Erythroblast (primary cell): ENCODE measurements at regions not wholly inside any gene's neighbourhood (a gene's known extent, or its start where the extent isn't known, plus 50 kb on each side); places are given as distances from the start of the nearest gene placed in this dataset.

Experiments
- GATA1 ChIP-seq: IDR thresholded peaks from 2 replicates; pipeline ENCODE4 v1.6.1; 2011; ENCODE audit warnings: low read depth, mild to moderate bottlenecking, control low read depth, low read length, moderate library complexity
- POLR2A ChIP-seq: IDR thresholded peaks from 2 replicates; pipeline ENCODE4 v1.6.1; 2011; ENCODE audit warnings: mild to moderate bottlenecking, low read length

GRCh38 chr2:215879331-215879730 is 134.0 kb downstream of the MREG start:
- TF ChIP-seq POLR2A = no peak
- no peak for TF ChIP-seq GATA1
